ELR (cell line): ENCODE measurements at regions not wholly inside any gene's neighbourhood (a gene's known extent, or its start where the extent isn't known, plus 50 kb on each side); places are given as distances from the start of the nearest gene placed in this dataset.
A peak's percentile ranks its signal among the peaks of the same experiment; 100 is the strongest.
"Not testable (repeated sequence)": the region's sequence is repeated elsewhere in the genome, so short reads cannot be mapped to it uniquely, and the experiment has no call there.

Experiments used
- DNase-seq: peaks from one replicate; pipeline ENCODE4 v3.0.0-alpha.2; 2015; ENCODE audit warnings: low read depth

- no peak for DNase-seq
These were observed 2015.1 kb upstream of the C9orf72 start for GRCh38 chr9:29588361-29588760.

DNA sequence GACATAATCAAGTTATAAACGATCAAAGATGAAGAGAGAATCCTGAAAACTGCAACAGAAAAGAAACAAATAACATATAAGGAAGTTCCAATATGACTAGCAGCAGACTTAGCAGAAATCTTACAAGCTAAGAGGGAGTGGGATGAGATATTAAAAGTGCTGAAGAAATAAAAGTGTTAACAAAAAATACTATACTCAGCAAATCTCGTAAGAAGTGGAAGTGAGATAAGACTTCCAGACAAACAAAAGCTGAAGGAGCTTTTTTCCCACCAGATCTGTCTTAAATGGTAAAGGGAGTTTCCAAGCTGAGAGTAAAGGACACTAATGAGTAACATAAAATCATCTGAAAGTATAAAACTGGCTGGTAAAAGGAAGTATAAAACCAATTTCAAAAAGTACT is 2036.0 kb upstream of the C9orf72 start:
- no peak for DNase-seq

DNA sequence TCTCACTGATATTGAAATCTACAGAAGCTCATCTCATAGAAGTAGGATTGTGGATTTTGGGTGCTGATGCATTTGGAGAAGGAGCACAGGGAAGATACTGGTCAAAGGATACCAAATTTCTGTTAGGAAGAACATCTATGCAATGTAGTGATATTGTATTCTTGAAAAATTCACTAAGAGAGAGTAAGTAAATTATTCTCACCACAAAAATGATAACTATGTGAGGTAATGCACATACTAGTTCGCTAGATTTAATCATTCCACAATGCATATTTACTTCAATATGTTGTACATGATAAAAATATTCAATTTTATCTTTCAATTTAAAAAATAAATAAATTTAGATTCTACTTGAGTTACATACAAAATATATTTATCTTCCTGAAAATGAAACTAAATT is 2040.5 kb upstream of the C9orf72 start:
- no peak for DNase-seq

GRCh38 chr9:29616844-29617243 is 2043.6 kb upstream of the C9orf72 start:
- DNase-seq = no peak

GRCh38 chr9:29625292-29625731 is 2052.0 kb upstream of the C9orf72 start:
- no peak for DNase-seq

DNA sequence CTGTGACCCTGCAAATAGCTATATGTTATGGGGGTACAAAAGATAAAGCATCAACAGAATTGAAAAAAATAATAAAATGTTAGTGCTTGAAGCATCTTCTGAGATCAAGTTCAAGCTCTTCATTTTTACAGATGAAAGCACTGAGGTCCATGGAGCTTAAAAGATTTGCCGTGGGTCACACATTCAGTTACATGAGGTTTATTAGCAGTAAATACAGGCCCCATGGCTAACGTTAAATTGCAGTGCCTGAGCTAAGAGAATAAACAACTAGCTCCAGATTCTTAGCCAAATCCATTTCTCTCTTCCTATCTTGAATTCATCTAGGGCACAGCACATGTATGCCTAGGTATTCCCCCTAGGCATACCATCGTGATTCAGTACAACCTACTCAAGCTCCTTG is 2052.7 kb upstream of the C9orf72 start:
- no peak for DNase-seq

- DNase-seq = not testable (repeated sequence)
These were observed 2055.6 kb upstream of the C9orf72 start for GRCh38 chr9:29628856-29629255.

- no peak for DNase-seq
These were observed 2064.4 kb upstream of the C9orf72 start for GRCh38 chr9:29637471-29638237.

GRCh38 chr9:29640507-29640906 is 2067.2 kb upstream of the C9orf72 start:
- DNase-seq = peak; percentile 8

DNA sequence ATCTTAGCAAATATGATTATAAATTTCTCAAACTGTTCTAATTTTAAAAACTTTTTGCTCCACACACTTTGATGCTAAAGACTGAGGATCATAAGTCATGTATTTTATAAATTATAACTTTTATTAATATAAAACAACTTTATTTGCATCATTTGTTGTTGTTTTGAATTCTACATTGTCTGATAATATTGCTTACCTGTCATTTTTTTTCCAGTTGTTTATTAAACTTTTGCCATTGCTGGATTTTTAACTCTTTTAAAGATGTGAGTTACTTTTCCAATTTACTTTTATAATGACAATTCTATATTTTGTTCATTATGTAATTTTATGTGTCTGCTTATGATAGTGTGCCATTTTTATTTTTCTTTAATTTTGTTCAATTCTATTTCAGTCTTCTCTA is 2071.2 kb upstream of the C9orf72 start:
- no peak for DNase-seq

- no peak for DNase-seq
These were observed 2074.2 kb upstream of the C9orf72 start for GRCh38 chr9:29647451-29647850.

DNA sequence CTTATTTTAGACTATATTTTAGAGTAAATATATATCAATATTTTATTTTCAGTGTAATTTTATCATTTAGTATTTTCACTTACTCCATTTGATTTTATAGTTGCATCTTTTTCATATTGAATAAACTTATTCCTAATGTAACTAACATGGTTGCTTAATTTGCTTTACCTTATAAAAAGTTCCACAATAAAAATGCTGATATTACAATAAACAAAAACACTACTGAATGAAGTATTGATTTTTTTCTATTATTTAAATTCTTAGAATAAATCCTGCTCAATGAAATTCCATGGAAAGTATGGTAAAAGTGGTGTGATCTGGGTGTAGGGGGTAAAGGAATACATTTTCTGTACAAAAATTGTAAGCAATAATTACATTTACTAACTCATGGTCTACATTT is 2074.9 kb upstream of the C9orf72 start:
- DNase-seq = no peak

- no peak for DNase-seq
These were observed 2075.3 kb upstream of the C9orf72 start for GRCh38 chr9:29648601-29649000.

DNA sequence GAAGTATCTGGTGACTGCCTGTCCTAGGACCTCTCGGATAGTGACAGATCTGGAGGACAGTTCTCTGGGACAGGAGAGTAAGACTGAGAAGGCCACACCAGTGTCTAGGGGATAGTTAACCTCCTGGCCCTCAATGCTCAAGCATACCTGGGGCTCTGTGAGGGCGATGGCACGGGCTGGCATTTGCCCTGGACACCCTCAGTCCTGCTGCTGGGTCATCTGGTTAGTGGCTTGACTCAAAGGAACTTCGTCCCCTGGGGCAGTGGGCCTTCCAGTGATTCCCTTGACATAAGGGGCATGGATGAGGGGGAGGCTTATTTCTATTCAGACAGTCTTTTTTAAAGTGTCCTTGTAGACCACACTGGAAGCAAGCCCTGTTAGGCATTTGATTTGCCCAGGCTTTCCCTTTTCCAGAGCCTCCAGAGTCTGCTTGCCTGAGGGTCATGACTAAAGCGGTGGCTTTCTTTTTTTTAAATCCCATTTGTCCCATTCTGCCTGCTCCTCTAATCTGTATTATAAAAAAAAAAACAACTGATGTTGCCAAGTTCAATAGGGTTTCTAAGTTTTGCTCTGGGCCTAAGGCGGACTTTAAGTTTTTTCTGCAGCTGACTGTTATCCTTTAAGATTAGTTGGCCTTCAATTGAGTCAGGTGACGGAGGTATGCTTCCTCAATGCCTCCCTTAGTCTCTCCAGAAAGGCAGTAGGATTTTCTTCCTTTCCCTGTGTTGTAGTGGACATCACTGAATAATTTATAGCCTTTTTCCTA is 2083.5 kb upstream of the C9orf72 start:
- DNase-seq = no peak

- no peak for DNase-seq
These were observed 2084.5 kb upstream of the C9orf72 start for GRCh38 chr9:29657821-29658220.

- DNase-seq = no peak
These were observed 2085.7 kb upstream of the C9orf72 start for GRCh38 chr9:29659014-29659413.

- DNase-seq = no peak
These were observed 2086.5 kb upstream of the C9orf72 start for GRCh38 chr9:29659736-29660135.

DNA sequence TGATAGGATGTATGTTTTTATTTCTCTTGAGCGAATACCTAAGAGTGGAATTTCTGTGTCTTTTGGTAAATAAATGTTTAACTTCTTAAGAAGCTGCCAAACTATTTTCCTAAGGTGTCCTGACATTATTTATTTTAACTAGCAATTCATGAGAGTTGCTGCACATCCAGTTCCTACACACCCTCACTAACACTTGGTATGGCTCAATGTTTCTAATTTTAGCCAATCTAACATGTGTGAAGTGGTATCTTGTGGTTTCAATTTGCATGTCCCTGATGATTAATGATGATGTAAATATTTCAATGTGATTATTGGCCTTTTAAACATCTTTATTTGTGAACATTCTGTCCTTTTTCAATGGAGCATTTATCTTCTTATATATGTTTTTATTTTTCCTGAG is 2095.5 kb upstream of the C9orf72 start:
- DNase-seq = no peak

- DNase-seq = no peak
These were observed 2096.3 kb upstream of the C9orf72 start for GRCh38 chr9:29669613-29670012.

- no peak for DNase-seq
These were observed 2112.2 kb upstream of the C9orf72 start for GRCh38 chr9:29685531-29685930.

- DNase-seq = no peak
These were observed 2117.9 kb upstream of the C9orf72 start for GRCh38 chr9:29691145-29691544.

GRCh38 chr9:29691758-29692407 is 2118.6 kb upstream of the C9orf72 start:
- peak; percentile 50 for DNase-seq

- DNase-seq = peak; percentile 61
These were observed 2123.7 kb upstream of the C9orf72 start for GRCh38 chr9:29697011-29697410.
